ENCODE measurements at regions not wholly inside any gene's neighbourhood (a gene's known extent, or its start where the extent isn't known, plus 50 kb on each side); places are given as distances from the start of the nearest gene placed in this dataset.
"Not testable (repeated sequence)": the region's sequence is repeated elsewhere in the genome, so short reads cannot be mapped to it uniquely, and the experiment has no call there.

GRCh38 chr11:109037856-109038780 is 373.2 kb downstream of the DDX10 start:
- in situ Hi-C loops (cut with HindIII; ENCODE audit: low pct_unique_long_range_greater_than_20kb, low sequenced_read_pairs), result no loop called here

GRCh38 chr11:109039611-109040010 is 374.7 kb downstream of the DDX10 start:
- in situ Hi-C loops (cut with HindIII; ENCODE audit: low pct_unique_long_range_greater_than_20kb, low sequenced_read_pairs), result no loop called here

More at GRCh38 chr11:109037856-109038780, 373.2 kb downstream of the DDX10 start:
- DNase-seq (ENCODE audit: low read depth, low spot score), result no peak

GRCh38 chr11:109040303-109040702 is 375.4 kb downstream of the DDX10 start:
- in situ Hi-C loops (cut with HindIII; ENCODE audit: low pct_unique_long_range_greater_than_20kb, low sequenced_read_pairs), result no loop called here
- DNase-seq (ENCODE audit: low read depth, low spot score), result peak; percentile 48

More at GRCh38 chr11:109039611-109040010, 374.7 kb downstream of the DDX10 start:
- DNase-seq (ENCODE audit: low read depth, low spot score), result no peak

- no peak for DNase-seq (ENCODE audit: low read depth, low spot score)
- in situ Hi-C loops (cut with HindIII; ENCODE audit: low pct_unique_long_range_greater_than_20kb, low sequenced_read_pairs), result no loop called here
Observed at GRCh38 chr11:109041876-109042275, 377.0 kb downstream of the DDX10 start.

GRCh38 chr11:109043315-109043714 is 378.4 kb downstream of the DDX10 start:
- in situ Hi-C loops (cut with HindIII; ENCODE audit: low pct_unique_long_range_greater_than_20kb, low sequenced_read_pairs), result no loop called here

GRCh38 chr11:109046284-109046992 is 375.6 kb upstream of the C11orf87 start:
- no peak for DNase-seq (ENCODE audit: low read depth, low spot score)
- in situ Hi-C loops (cut with HindIII; ENCODE audit: low pct_unique_long_range_greater_than_20kb, low sequenced_read_pairs), result no loop called here

More at GRCh38 chr11:109043315-109043714, 378.4 kb downstream of the DDX10 start:
- no peak for DNase-seq (ENCODE audit: low read depth, low spot score)

- in situ Hi-C loops (cut with HindIII; ENCODE audit: low pct_unique_long_range_greater_than_20kb, low sequenced_read_pairs), result no loop called here
- DNase-seq (ENCODE audit: low read depth, low spot score), result no peak
Observed at GRCh38 chr11:109048098-109048497, 373.9 kb upstream of the C11orf87 start.

GRCh38 chr11:109051200-109051599 is 370.8 kb upstream of the C11orf87 start:
- in situ Hi-C loops (cut with HindIII; ENCODE audit: low pct_unique_long_range_greater_than_20kb, low sequenced_read_pairs), result no loop called here
- no peak for DNase-seq (ENCODE audit: low read depth, low spot score)

GRCh38 chr11:109059402-109059801 is 362.6 kb upstream of the C11orf87 start:
- no peak for DNase-seq (ENCODE audit: low read depth, low spot score)
- in situ Hi-C loops (cut with HindIII; ENCODE audit: low pct_unique_long_range_greater_than_20kb, low sequenced_read_pairs), result no loop called here

GRCh38 chr11:109061394-109061793 is 360.6 kb upstream of the C11orf87 start:
- in situ Hi-C loops (cut with HindIII; ENCODE audit: low pct_unique_long_range_greater_than_20kb, low sequenced_read_pairs), result no loop called here
- no peak for DNase-seq (ENCODE audit: low read depth, low spot score)

- in situ Hi-C loops (cut with HindIII; ENCODE audit: low pct_unique_long_range_greater_than_20kb, low sequenced_read_pairs), result no loop called here
- no peak for DNase-seq (ENCODE audit: low read depth, low spot score)
Observed at GRCh38 chr11:109062445-109062844, 359.5 kb upstream of the C11orf87 start.

GRCh38 chr11:109062871-109063270 is 359.1 kb upstream of the C11orf87 start:
- in situ Hi-C loops (cut with HindIII; ENCODE audit: low pct_unique_long_range_greater_than_20kb, low sequenced_read_pairs), result no loop called here

GRCh38 chr11:109064618-109065311 is 357.2 kb upstream of the C11orf87 start:
- DNase-seq (ENCODE audit: low read depth, low spot score); in situ Hi-C loops (cut with HindIII; ENCODE audit: low pct_unique_long_range_greater_than_20kb, low sequenced_read_pairs): not testable (repeated sequence)

More at GRCh38 chr11:109062871-109063270, 359.1 kb upstream of the C11orf87 start:
- DNase-seq (ENCODE audit: low read depth, low spot score), result no peak

- DNase-seq (ENCODE audit: low read depth, low spot score), result no peak
- in situ Hi-C loops (cut with HindIII; ENCODE audit: low pct_unique_long_range_greater_than_20kb, low sequenced_read_pairs), result no loop called here
Observed at GRCh38 chr11:109071262-109071661, 350.7 kb upstream of the C11orf87 start.

- no peak for DNase-seq (ENCODE audit: low read depth, low spot score)
- in situ Hi-C loops (cut with HindIII; ENCODE audit: low pct_unique_long_range_greater_than_20kb, low sequenced_read_pairs), result no loop called here
Observed at GRCh38 chr11:109071712-109072524, 350.1 kb upstream of the C11orf87 start.

- DNase-seq (ENCODE audit: low read depth, low spot score), result no peak
- in situ Hi-C loops (cut with HindIII; ENCODE audit: low pct_unique_long_range_greater_than_20kb, low sequenced_read_pairs), result no loop called here
Observed at GRCh38 chr11:109073032-109073822, 348.8 kb upstream of the C11orf87 start.

All from SK-MEL-5 (cell line).